ENCODE measurements at regions not wholly inside any gene's neighbourhood (a gene's known extent, or its start where the extent isn't known, plus 50 kb on each side); places are given as distances from the start of the nearest gene placed in this dataset.
"Not testable (repeated sequence)": the region's sequence is repeated elsewhere in the genome, so short reads cannot be mapped to it uniquely, and the experiment has no call there.

GRCh38 chr7:82499546-82499945 is 56.0 kb upstream of the CACNA2D1 start:
- DNase-seq (ENCODE audit: low read depth in 4 of 4, low spot score in 1 of 4) = not testable (repeated sequence)

- DNase-seq (ENCODE audit: low read depth in 4 of 4, low spot score in 1 of 4) = no peak
Observed at GRCh38 chr7:82494420-82494819, 50.8 kb upstream of the CACNA2D1 start.
